Esophagus (tissue), 2 donors: ENCODE measurements at regions not wholly inside any gene's neighbourhood (a gene's known extent, or its start where the extent isn't known, plus 50 kb on each side); places are given as distances from the start of the nearest gene placed in this dataset.

Source experiments
- H3K27ac ChIP-seq, 2 donors: one replicate each; pipeline ENCODE4 v1.5.1; 2013; ENCODE audit warnings: low read depth in 2 of 2, mild to moderate bottlenecking in 2 of 2, inconsistent platforms in 1 of 2, low read length in 1 of 2, moderate library complexity in 1 of 2
- H3K27me3 ChIP-seq, 2 donors: one replicate each; pipeline ENCODE4 v1.6.1; 2013; ENCODE audit warnings: low read length in 2 of 2, control low read depth in 1 of 2, mild to moderate bottlenecking in 1 of 2; ENCODE audit not compliant: insufficient read depth in 2 of 2, control insufficient read depth in 1 of 2
- H3K36me3 ChIP-seq, 2 donors: one replicate each; pipeline ENCODE4 v1.6.1; 2013; ENCODE audit warnings: low read length in 1 of 2; ENCODE audit not compliant: control insufficient read depth in 2 of 2, insufficient read depth in 2 of 2
- H3K4me1 ChIP-seq, 2 donors: one replicate each; pipeline ENCODE4 v1.6.1; 2013; ENCODE audit warnings: low read length in 1 of 2; ENCODE audit not compliant: control insufficient read depth in 2 of 2, insufficient read depth in 2 of 2
- H3K4me3 ChIP-seq, 2 donors: one replicate each; pipeline ENCODE4 v1.5.1; 2013; ENCODE audit warnings: low read length in 2 of 2, mild to moderate bottlenecking in 2 of 2, low read depth in 1 of 2, moderate library complexity in 1 of 2
- H3K9me3 ChIP-seq, 2 donors: one replicate each; pipeline ENCODE4 v1.6.1; 2013; ENCODE audit warnings: mild to moderate bottlenecking in 2 of 2, low read depth in 1 of 2, low read length in 1 of 2, moderate library complexity in 1 of 2; ENCODE audit not compliant: control insufficient read depth in 2 of 2, insufficient read depth in 1 of 2
- WGBS, 2 donors: extraction: QIAGEN DNeasy Blood & Tissue Kit; methylation state at CpG; one replicate each; pipeline ENCODE4 v1.1.7; 2013; 5-methylcytosine and 5-hydroxymethylcytosine counted together
- donor health status: healthy with polysubstance abuse.
- donor health status: Bipolar disorder and iron deficiency.

DNA sequence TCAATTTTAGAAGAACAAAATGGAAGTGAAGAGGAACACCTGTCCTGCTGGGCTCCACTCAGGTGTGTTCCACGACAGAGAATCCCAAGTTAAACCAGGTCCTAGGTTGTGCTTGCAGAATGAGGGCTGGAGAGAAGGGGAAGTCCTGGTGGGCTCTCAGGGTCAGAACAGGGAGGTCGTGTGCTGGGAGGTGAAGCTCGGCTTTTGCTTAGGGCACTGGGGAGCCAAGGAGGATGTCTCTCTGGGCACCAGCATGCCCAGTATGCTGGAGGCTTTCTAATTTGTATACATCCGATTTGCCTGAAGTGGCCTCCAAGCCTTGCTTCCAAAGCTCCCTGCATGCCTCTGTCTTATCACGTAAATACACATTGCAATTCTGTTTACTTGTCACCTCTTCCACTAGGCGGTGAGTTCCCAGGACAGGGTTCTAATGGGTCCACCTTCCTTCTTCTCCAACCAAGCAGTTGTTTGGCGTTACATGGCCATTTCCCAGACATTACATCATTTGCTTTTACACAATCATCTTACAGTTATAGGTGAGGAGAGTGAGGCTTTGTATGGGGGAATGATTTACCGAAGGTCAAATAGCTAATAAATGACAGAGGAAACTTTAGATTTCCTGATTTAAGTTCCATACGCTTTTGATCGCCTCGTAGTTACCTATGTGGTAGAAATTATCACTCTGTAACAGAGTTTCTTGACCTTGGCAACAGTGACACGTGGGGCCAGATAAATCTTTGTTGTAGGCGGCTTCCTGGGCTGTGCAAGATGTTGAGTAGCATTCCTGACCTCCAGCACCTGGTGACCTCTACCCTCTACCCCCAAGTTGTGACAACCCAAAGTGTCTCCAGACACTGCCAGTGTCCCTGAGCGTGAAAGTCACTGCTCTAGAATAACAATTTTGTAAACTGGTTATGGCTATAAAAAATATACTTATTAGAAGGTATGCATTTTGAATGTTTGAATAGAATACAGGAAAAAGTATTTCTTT, 901.5 kb downstream of the TBC1D22A start:
- Histone ChIP-seq H3K9me3 (peaks cover 4 to 5% of the 10 kb centered on the region in 2 donors), H3K4me1 (no peaks in the 10 kb centered on the region), H3K27ac (no peak overlapping the region), H3K36me3 (no peaks in the 10 kb centered on the region), H3K4me3 (no peak overlapping the region), H3K27me3 (no peaks in the 10 kb centered on the region)
- WGBS, 2 donors = 76 to 78% methylated on average over 14 of the region's 14 CpGs

- Histone ChIP-seq H3K36me3 (no peaks in the 10 kb centered on the region), H3K4me1 (no peaks in the 10 kb centered on the region), H3K27ac (no peak overlapping the region), H3K27me3 (no peaks in the 10 kb centered on the region), H3K4me3 (no peak overlapping the region), H3K9me3 (peaks cover 5 to 7% of the 10 kb centered on the region in 2 donors)
- WGBS, 2 donors = 31 to 33% methylated on average over 3 of the region's 3 CpGs
Measured at GRCh38 chr22:47659467-47660223, 897.2 kb downstream of the TBC1D22A start.

GRCh38 chr22:47658182-47658581, 895.7 kb downstream of the TBC1D22A start:
- no peaks in the 10 kb centered on the region for H3K36me3 ChIP-seq
- H3K4me1 ChIP-seq = no peaks in the 10 kb centered on the region
- H3K4me3 ChIP-seq = no peak overlapping the region
- no peak overlapping the region for H3K27ac ChIP-seq
- H3K27me3 ChIP-seq = no peaks in the 10 kb centered on the region
- peaks cover 3% of the 10 kb centered on the region in 2 donors for H3K9me3 ChIP-seq
- WGBS, 2 donors = 84% methylated on average over 5 of the region's 5 CpGs

DNA sequence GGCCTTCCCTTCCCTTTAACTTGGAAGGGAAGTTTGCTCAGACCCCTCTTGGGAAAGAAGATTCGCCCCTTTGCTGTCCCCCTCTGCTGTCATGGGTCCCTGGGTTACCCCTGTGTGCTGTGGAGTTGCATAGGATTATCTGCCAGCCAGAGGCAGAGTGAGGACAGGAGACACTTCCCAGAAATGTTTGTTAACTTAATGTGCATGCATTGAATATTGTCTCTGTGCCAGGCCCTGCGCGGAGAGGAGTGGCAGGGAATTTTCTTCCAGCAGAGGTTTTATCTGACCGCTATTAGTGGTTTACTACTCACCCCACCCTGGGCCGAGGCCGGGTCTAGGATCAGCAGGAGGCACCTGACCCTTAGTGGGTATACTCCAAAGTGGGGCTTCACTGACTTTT, 894.8 kb downstream of the TBC1D22A start:
- no peaks in the 10 kb centered on the region for H3K36me3 ChIP-seq
- H3K9me3 ChIP-seq = peaks cover 3 to 4% of the 10 kb centered on the region in 2 donors
- no peak overlapping the region for H3K27ac ChIP-seq
- no peaks in the 10 kb centered on the region for H3K4me1 ChIP-seq
- no peaks in the 10 kb centered on the region for H3K27me3 ChIP-seq
- WGBS, 2 donors = 47 to 62% methylated on average over 6 of the region's 6 CpGs
- no peak overlapping the region for H3K4me3 ChIP-seq

DNA sequence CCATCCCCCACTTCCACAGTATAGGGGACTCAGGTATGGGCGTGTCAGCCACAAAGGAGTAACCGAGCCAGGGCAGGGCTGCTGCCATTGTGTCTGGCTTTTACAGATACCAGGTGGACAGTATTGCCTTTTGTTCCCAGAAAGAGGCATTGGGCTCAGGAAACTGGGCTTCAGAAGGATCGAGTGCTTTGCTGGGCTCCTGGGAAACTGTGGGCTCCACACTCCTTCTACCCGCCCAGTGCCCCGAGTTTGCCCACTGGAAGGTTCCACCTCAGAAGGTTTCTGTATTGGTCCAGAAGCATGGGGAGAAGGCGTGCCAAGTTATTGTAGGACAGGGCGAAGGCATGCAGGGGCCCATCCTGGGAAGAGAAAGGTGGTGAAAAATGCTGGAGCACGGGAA, 894.4 kb downstream of the TBC1D22A start:
- WGBS, 2 donors = 70 to 82% methylated on average over 8 of the region's 8 CpGs
- Histone ChIP-seq H3K27me3 (no peaks in the 10 kb centered on the region), H3K9me3 (peaks cover 3 to 4% of the 10 kb centered on the region in 2 donors), H3K4me3 (no peak overlapping the region), H3K36me3 (no peaks in the 10 kb centered on the region), H3K27ac (no peak overlapping the region), H3K4me1 (no peaks in the 10 kb centered on the region)

DNA sequence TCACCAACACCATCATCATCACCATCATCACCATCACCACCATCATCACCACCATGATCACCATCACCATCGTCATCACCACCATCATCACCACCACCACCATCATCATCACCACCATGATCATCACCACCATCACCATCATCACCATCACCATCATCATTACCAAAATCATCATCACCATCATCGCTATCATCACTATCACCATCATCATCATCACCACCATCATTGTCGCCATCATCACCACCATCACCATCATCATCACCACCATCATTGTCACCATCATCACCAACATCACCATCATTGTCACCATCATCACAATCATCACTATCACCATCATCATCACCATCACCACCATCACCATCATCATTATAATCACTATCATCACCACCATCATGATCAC, 893.5 kb downstream of the TBC1D22A start:
- peaks cover 3 to 4% of the 10 kb centered on the region in 2 donors for H3K9me3 ChIP-seq
- H3K36me3 ChIP-seq = no peaks in the 10 kb centered on the region
- H3K4me1 ChIP-seq = no peaks in the 10 kb centered on the region
- no peaks in the 10 kb centered on the region for H3K27me3 ChIP-seq
- 59 to 65% methylated on average over 3 of the region's 3 CpGs for WGBS, 2 donors
- no peak overlapping the region for H3K27ac ChIP-seq
- no peak overlapping the region for H3K4me3 ChIP-seq

DNA sequence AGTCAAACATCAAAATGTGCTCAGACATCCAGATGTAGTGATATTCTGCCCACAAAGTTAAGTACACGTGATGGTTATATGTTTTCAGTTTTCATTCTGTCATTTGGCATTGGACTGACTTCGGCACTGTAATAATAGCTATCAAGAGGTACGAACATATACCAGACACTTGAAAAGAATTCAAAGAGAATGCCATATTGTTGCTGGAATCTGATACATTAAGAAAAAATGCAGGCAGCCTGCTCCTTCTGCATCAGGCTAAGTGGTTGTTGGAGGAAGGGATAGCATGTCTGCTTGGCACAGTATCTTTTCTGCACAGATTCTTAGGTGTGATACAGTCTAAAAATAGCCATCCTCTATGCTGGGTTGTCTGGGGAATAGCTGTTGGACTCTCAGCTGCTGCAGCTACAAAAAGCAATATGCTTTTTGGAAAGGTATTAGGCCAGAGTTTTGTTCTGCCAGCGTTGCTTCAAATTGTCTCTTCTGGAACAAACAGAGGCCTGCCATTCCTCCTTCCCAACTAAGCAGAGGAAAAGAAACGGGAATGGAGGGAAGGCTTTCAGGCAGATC, 892.6 kb downstream of the TBC1D22A start:
- peaks cover 3 to 4% of the 10 kb centered on the region in 2 donors for H3K9me3 ChIP-seq
- H3K4me3 ChIP-seq = no peak overlapping the region
- no peaks in the 10 kb centered on the region for H3K4me1 ChIP-seq
- WGBS, 2 donors = 75 to 82% methylated on average over 5 of the region's 5 CpGs
- no peaks in the 10 kb centered on the region for H3K27me3 ChIP-seq
- no peaks in the 10 kb centered on the region for H3K36me3 ChIP-seq
- H3K27ac ChIP-seq = no peak overlapping the region

DNA sequence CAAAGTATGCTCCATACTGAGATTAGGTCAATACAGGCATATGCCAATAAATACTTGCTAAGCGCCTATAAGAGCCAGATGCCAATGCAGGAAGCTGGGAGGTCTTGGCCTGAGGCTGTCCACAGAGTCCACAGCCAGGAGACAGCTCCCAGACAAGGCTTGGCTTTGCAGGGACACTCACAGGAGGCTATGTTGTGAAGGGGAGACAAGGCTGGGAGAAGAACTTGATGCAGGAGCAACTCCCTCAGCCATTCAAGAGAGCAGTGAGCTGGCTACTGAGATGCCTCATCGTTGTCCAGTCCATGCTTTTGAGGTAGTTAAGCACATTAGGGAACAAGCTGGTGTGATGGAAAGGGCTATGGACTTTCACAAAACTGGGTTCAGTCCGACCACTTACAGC, 891.5 kb downstream of the TBC1D22A start:
- H3K4me1 ChIP-seq = no peaks in the 10 kb centered on the region
- peaks cover 2 to 3% of the 10 kb centered on the region in 2 donors for H3K9me3 ChIP-seq
- 66 to 70% methylated on average over 3 of the region's 3 CpGs for WGBS, 2 donors
- H3K36me3 ChIP-seq = no peaks in the 10 kb centered on the region
- no peak overlapping the region for H3K4me3 ChIP-seq
- H3K27me3 ChIP-seq = no peaks in the 10 kb centered on the region
- no peak overlapping the region for H3K27ac ChIP-seq

DNA sequence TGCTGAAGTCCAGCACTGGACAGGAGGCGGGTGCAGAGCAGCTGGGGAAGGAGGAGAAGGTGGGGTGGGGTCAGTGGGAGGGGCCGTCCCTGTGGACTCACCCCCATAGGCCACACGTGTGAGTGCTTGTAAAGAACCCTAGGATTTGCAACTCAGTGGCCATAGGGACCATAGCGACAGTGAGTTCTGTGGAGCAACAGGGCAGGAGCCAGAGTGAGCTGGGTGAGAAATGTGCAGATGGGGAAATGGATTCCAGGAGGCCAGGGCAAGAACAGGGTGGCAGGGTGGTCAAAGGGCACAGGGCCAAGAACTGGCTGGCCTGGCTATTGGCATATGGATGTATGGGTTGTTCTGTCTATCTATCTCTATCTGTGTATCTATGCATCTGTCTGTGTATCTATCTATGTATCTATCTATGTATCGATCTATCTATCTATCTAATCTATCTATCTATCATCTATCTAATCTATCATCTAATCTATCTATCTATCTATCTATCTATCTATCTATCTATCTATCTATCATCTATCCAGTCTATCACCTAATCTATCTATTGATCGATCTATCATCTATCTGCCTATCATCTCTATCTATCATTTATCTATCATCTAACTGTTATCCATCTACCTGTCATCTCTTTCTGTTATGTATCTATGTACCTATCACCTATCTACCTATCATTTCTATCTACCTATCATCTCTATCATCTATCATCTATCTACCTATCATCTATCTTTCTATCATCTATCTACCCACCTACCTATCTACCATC, 889.0 kb downstream of the TBC1D22A start:
- no peaks in the 10 kb centered on the region for H3K4me1 ChIP-seq
- no peaks in the 10 kb centered on the region for H3K27me3 ChIP-seq
- no peak overlapping the region for H3K4me3 ChIP-seq
- H3K27ac ChIP-seq = no peak overlapping the region
- H3K9me3 ChIP-seq = peaks cover 2 to 5% of the 10 kb centered on the region in 2 donors
- WGBS, 2 donors = 72% methylated on average over 6 of the region's 6 CpGs
- no peaks in the 10 kb centered on the region for H3K36me3 ChIP-seq
